SK-N-SH treated with all-trans-retinoic acid at 6 μM for 48 hours (cell line): ENCODE measurements at regions not wholly inside any gene's neighbourhood (a gene's known extent, or its start where the extent isn't known, plus 50 kb on each side); places are given as distances from the start of the nearest gene placed in this dataset.

Experiments used
- ATAC-seq: fragments of 200-7000 bp; cut with Tn5 transposase; 3 replicates; pipeline ENCODE4 v1.9.1; 2020; ENCODE audit warnings: mild to moderate bottlenecking, moderate library complexity
- ARNTL ChIP-seq: fragments of 450-650 bp; formaldehyde crosslinking; IDR thresholded peaks from 2 replicates; pipeline ENCODE4 v1.5.0; 2020; ENCODE audit warnings: low read depth, mild to moderate bottlenecking, moderate library complexity, borderline replicate concordance
- BACH2 ChIP-seq: fragments of 250-450 bp; sonication (Bioruptor Pico); IDR thresholded peaks from 2 replicates; pipeline ENCODE4 v1.9.0; 2021; ENCODE audit warnings: mild to moderate bottlenecking, borderline replicate concordance
- CREB5 ChIP-seq: fragments of 250-450 bp; sonication (Bioruptor Pico); IDR thresholded peaks from 2 replicates; pipeline ENCODE4 v1.5.1; 2020; ENCODE audit warnings: low read depth, mild to moderate bottlenecking, moderate library complexity
- CSDC2 ChIP-seq: fragments of 250-450 bp; sonication (Bioruptor Pico); IDR thresholded peaks from 2 replicates; pipeline ENCODE4 v1.5.0; 2020; ENCODE audit warnings: mild to moderate bottlenecking, moderate library complexity
- CSRNP3 ChIP-seq: fragments of 250-450 bp; sonication (Bioruptor Pico); IDR thresholded peaks from 2 replicates; pipeline ENCODE4 v1.5.1; 2021; ENCODE audit warnings: mild to moderate bottlenecking, moderate library complexity
- ESRRG ChIP-seq: fragments of 250-450 bp; sonication (Bioruptor Pico); IDR thresholded peaks from 2 replicates; pipeline ENCODE4 v1.6.1; 2021; ENCODE audit warnings: mild to moderate bottlenecking
- GLIS3 ChIP-seq: fragments of 250-450 bp; sonication (Bioruptor Pico); IDR thresholded peaks from 2 replicates; pipeline ENCODE4 v1.5.0; 2020; ENCODE audit warnings: mild to moderate bottlenecking, moderate library complexity
- ISL1 ChIP-seq: fragments of 250-450 bp; sonication (Bioruptor Pico); IDR thresholded peaks from 2 replicates; pipeline ENCODE4 v2.1.2; 2022; ENCODE audit warnings: mild to moderate bottlenecking, moderate library complexity
- OSR1 ChIP-seq: fragments of 250-450 bp; sonication (Bioruptor Pico); IDR thresholded peaks from 2 replicates; pipeline ENCODE4 v1.8.0; 2022; ENCODE audit warnings: moderate library complexity, mild to moderate bottlenecking, inconsistent platforms
- PATZ1 ChIP-seq: fragments of 250-450 bp; sonication (Bioruptor Pico); IDR thresholded peaks from 2 replicates; pipeline ENCODE4 v1.8.0; 2020; ENCODE audit warnings: mild to moderate bottlenecking, moderate library complexity, borderline replicate concordance
- PPARA ChIP-seq: fragments of 250-450 bp; sonication (Bioruptor Pico); IDR thresholded peaks from 2 replicates; pipeline ENCODE4 v1.5.0; 2020; ENCODE audit warnings: mild to moderate bottlenecking, borderline replicate concordance
- RARB ChIP-seq: fragments of 250-450 bp; sonication (Bioruptor Pico); IDR thresholded peaks from 2 replicates; pipeline ENCODE4 v1.8.0; 2021; ENCODE audit warnings: mild to moderate bottlenecking, moderate library complexity
- SNAI2 ChIP-seq: fragments of 250-450 bp; sonication (Bioruptor Pico); IDR thresholded peaks from 2 replicates; pipeline ENCODE4 v1.5.0; 2020; ENCODE audit warnings: mild to moderate bottlenecking, moderate library complexity
- TCF4 ChIP-seq: fragments of 250-450 bp; sonication (Bioruptor Pico); IDR thresholded peaks from 2 replicates; pipeline ENCODE4 v1.8.0; 2021; ENCODE audit warnings: mild to moderate bottlenecking, moderate library complexity, borderline replicate concordance
- TOX ChIP-seq: fragments of 250-450 bp; sonication (Bioruptor Pico); IDR thresholded peaks from 2 replicates; pipeline ENCODE4 v1.8.0; 2021; ENCODE audit warnings: mild to moderate bottlenecking, moderate library complexity, borderline replicate concordance
- TSHZ2 ChIP-seq: fragments of 250-450 bp; sonication (Bioruptor Pico); IDR thresholded peaks from 2 replicates; pipeline ENCODE4 v1.5.0; 2020; ENCODE audit warnings: mild to moderate bottlenecking, moderate library complexity
- ZC3H10 ChIP-seq: fragments of 250-450 bp; sonication (Bioruptor Pico); IDR thresholded peaks from 2 replicates; pipeline ENCODE4 v1.5.1; 2021; ENCODE audit warnings: mild to moderate bottlenecking, moderate library complexity
- ZFP3 ChIP-seq: fragments of 250-450 bp; sonication (Bioruptor Pico); IDR thresholded peaks from 2 replicates; pipeline ENCODE4 v1.5.0; 2020; ENCODE audit warnings: mild to moderate bottlenecking, moderate library complexity
- ZNF565 ChIP-seq: fragments of 450-650 bp; formaldehyde crosslinking; conservative IDR thresholded peaks from 2 replicates; pipeline ENCODE4 v1.5.0; 2020; ENCODE audit warnings: low read depth, mild to moderate bottlenecking, moderate library complexity
- ZNF70 ChIP-seq: fragments of 450-650 bp; formaldehyde crosslinking; IDR thresholded peaks from 2 replicates; pipeline ENCODE4 v1.5.0; 2020; ENCODE audit warnings: mild to moderate bottlenecking, moderate library complexity
- ZNF8 ChIP-seq: fragments of 450-650 bp; formaldehyde crosslinking; IDR thresholded peaks from 2 replicates; pipeline ENCODE4 v1.5.0; 2020; ENCODE audit warnings: mild to moderate bottlenecking, moderate library complexity

GRCh38 chr3:69639851-69640250, 99.4 kb upstream of the MITF start:
- TF ChIP-seq GLIS3 (CRISPR knock-in tag), result no peak
- ATAC-seq, result no peak

GRCh38 chr3:69628951-69629350, 110.3 kb upstream of the MITF start:
- TF ChIP-seq BACH2 (CRISPR knock-in tag) (no peak), PPARA (CRISPR knock-in tag) (no peak), CSRNP3 (no peak), ZNF565 (no peak), ISL1 (CRISPR knock-in tag) (no peak), SNAI2 (CRISPR knock-in tag) (no peak), ZNF70 (no peak), GLIS3 (CRISPR knock-in tag) (no peak), TCF4 (no peak), TSHZ2 (CRISPR knock-in tag) (no peak)
- ATAC-seq, result no peak

GRCh38 chr3:69613286-69613685, 126.0 kb upstream of the MITF start:
- no peak for ATAC-seq
- no peak for TF ChIP-seq ZFP3 (CRISPR knock-in tag)
- no peak for TF ChIP-seq TOX (CRISPR knock-in tag)
- no peak for TF ChIP-seq ZNF8 (CRISPR knock-in tag)
- TF ChIP-seq TCF4, result no peak
- no peak for TF ChIP-seq SNAI2 (CRISPR knock-in tag)
- no peak for TF ChIP-seq RARB (CRISPR knock-in tag)
- TF ChIP-seq OSR1 (CRISPR knock-in tag), result no peak
- TF ChIP-seq CSRNP3, result no peak
- no peak for TF ChIP-seq CREB5 (CRISPR knock-in tag)
- no peak for TF ChIP-seq ZNF565
- TF ChIP-seq BACH2 (CRISPR knock-in tag), result no peak
- TF ChIP-seq ARNTL (CRISPR knock-in tag), result no peak
- TF ChIP-seq CSDC2 (CRISPR knock-in tag), result no peak
- TF ChIP-seq, all 23 proteins: peak for 0

- ATAC-seq, result no peak
- TF ChIP-seq BACH2 (CRISPR knock-in tag) (no peak), ZC3H10 (CRISPR knock-in tag) (no peak), TOX (CRISPR knock-in tag) (no peak), TCF4 (no peak), CREB5 (CRISPR knock-in tag) (no peak), ZFP3 (CRISPR knock-in tag) (no peak), RARB (CRISPR knock-in tag) (no peak), GLIS3 (CRISPR knock-in tag) (no peak), PATZ1 (CRISPR knock-in tag) (no peak), ZNF565 (no peak), TSHZ2 (CRISPR knock-in tag) (no peak), SNAI2 (CRISPR knock-in tag) (no peak), CSDC2 (CRISPR knock-in tag) (no peak), ESRRG (CRISPR knock-in tag) (no peak)
Measured at GRCh38 chr3:69612791-69613190, 126.5 kb upstream of the MITF start.
